Kidney (tissue), 13 donors: ENCODE measurements at regions not wholly inside any gene's neighbourhood (a gene's known extent, or its start where the extent isn't known, plus 50 kb on each side); places are given as distances from the start of the nearest gene placed in this dataset.

ENCODE experiments used
- DNase-seq, 5 donors: peaks; one replicate each; pipeline ENCODE4 v3.0.0-alpha.2; 2013 to 2020
- FAIRE-seq: peaks from 2 replicates; lab custom pipeline; 2012; peaks lifted over from hg19 to GRCh38; lab: Jason Lieb, UNC
- H3K27ac ChIP-seq, 2 donors: one replicate each; pipeline ENCODE4 v1.7.0; 2013; ENCODE audit warnings: low read depth in 2 of 2, low read length in 2 of 2, inconsistent platforms in 1 of 2
- H3K27me3 ChIP-seq: one replicate; pipeline ENCODE4 v1.7.1; 2013; ENCODE audit warnings: low read length, inconsistent platforms; ENCODE audit not compliant: control insufficient read depth, insufficient read depth
- H3K36me3 ChIP-seq, 3 donors: one replicate each; pipeline versions ENCODE4 v1.7.0 to v1.7.1; 2013; ENCODE audit warnings: low read length in 3 of 3, control low read depth in 1 of 3, inconsistent platforms in 1 of 3; ENCODE audit not compliant: insufficient read depth in 3 of 3, control insufficient read depth in 2 of 3
- H3K4me1 ChIP-seq, 3 donors: one replicate each; pipeline versions ENCODE4 v1.7.0 to v1.7.1; 2013; ENCODE audit warnings: low read length in 3 of 3, inconsistent platforms in 1 of 3, low read depth in 1 of 3; ENCODE audit not compliant: control insufficient read depth in 2 of 3, insufficient read depth in 2 of 3
- H3K4me3 ChIP-seq, 3 donors: one replicate each; pipeline versions ENCODE4 v1.7.0 to v1.8.1; 2013; ENCODE audit warnings: low read length in 3 of 3, control low read depth in 1 of 3, inconsistent platforms in 1 of 3
- H3K9ac ChIP-seq, 3 donors: one replicate each; pipeline versions ENCODE4 v1.7.0 to v1.7.1; 2013; ENCODE audit warnings: low read length in 3 of 3, control low read depth in 1 of 3, inconsistent platforms in 1 of 3
- H3K9me3 ChIP-seq, 3 donors: one replicate each; pipeline versions ENCODE4 v1.7.0 to v1.7.1; 2013; ENCODE audit warnings: low read length in 3 of 3, control low read depth in 1 of 3, inconsistent platforms in 1 of 3; ENCODE audit not compliant: control insufficient read depth in 2 of 3, insufficient read depth in 1 of 3
- CTCF ChIP-seq: IDR thresholded peaks from 3 replicates; pipeline ENCODE4 v1.5.1; 2012; ENCODE audit warnings: mild to moderate bottlenecking, moderate library complexity, borderline replicate concordance; ENCODE audit not compliant: insufficient read depth; ENCODE audit errors: extremely low read depth
- intact Hi-C: fragments of 100-400 bp; cut with DNase I; formaldehyde crosslinking; loops from one replicate; pipeline ENCODE4 v1.11.1; 2022
- donor health status: control.
- donor health status: control.
- donor health status: control.
- donor health status: control.
- donor health status: control.
- donor health status: DM: yes; HTN: yes; CAD: no.
- donor health status: Normal renal cell carcinoma (clear cell type).

- H3K4me1 ChIP-seq, result no peaks in the 10 kb centered on the region
- no peak for FAIRE-seq
- H3K4me3 ChIP-seq, result no peak overlapping the region
- H3K9me3 ChIP-seq, result no peaks in the 10 kb centered on the region
- no peak overlapping the region for H3K27ac ChIP-seq
- no peak for DNase-seq
- H3K36me3 ChIP-seq, result no peaks in the 10 kb centered on the region
- intact Hi-C loops, result no loop called here
- H3K9ac ChIP-seq, result no peak overlapping the region
- no peak for TF ChIP-seq CTCF
- H3K27me3 ChIP-seq, result no peaks in the 10 kb centered on the region
These were observed 233.2 kb upstream of the PRKCQ start for GRCh38 chr10:6813306-6813705.

GRCh38 chr10:6811153-6811552 lies 231.1 kb upstream of the PRKCQ start:
- FAIRE-seq, result no peak
- intact Hi-C loops, result no loop called here
- Histone ChIP-seq H3K36me3 (no peaks in the 10 kb centered on the region), H3K27ac (no peak overlapping the region), H3K9me3 (no peaks in the 10 kb centered on the region), H3K4me1 (no peaks in the 10 kb centered on the region), H3K27me3 (no peaks in the 10 kb centered on the region), H3K4me3 (no peak overlapping the region), H3K9ac (no peak overlapping the region)
- TF ChIP-seq CTCF, result no peak
- DNase-seq, result no peak

GRCh38 chr10:6803427-6803783 lies 223.3 kb upstream of the PRKCQ start:
- intact Hi-C loops, result no loop called here
- no peaks in the 10 kb centered on the region for H3K9me3 ChIP-seq
- no peaks in the 10 kb centered on the region for H3K36me3 ChIP-seq
- no peak overlapping the region for H3K9ac ChIP-seq
- H3K27me3 ChIP-seq, result no peaks in the 10 kb centered on the region
- FAIRE-seq (no peak), DNase-seq (no peak)
- no peak overlapping the region for H3K27ac ChIP-seq
- no peaks in the 10 kb centered on the region for H3K4me1 ChIP-seq
- no peak overlapping the region for H3K4me3 ChIP-seq
- TF ChIP-seq CTCF, result no peak

- Histone ChIP-seq H3K36me3 (no peaks in the 10 kb centered on the region), H3K9me3 (no peaks in the 10 kb centered on the region), H3K27ac (no peak overlapping the region), H3K4me1 (no peaks in the 10 kb centered on the region), H3K4me3 (no peak overlapping the region), H3K9ac (no peak overlapping the region), H3K27me3 (no peaks in the 10 kb centered on the region)
- no peak for TF ChIP-seq CTCF
- intact Hi-C loops, result no loop called here
- no peak for DNase-seq
- FAIRE-seq, result no peak
These were observed 222.8 kb upstream of the PRKCQ start for GRCh38 chr10:6802759-6803426.
